AG04449 (cell line): ENCODE measurements at regions not wholly inside any gene's neighbourhood (a gene's known extent, or its start where the extent isn't known, plus 50 kb on each side); places are given as distances from the start of the nearest gene placed in this dataset.

Experiments used
- CTCF ChIA-PET: fragments of 350-600 bp; formaldehyde crosslinking; extraction: SDS; loops from one replicate; lab custom pipeline; 2021; ENCODE audit warnings: antibody characterized with exemption; lab: Yijun Ruan, JAX
- POLR2A ChIA-PET: fragments of 400-600, 350-600 bp; formaldehyde crosslinking; extraction: SDS; loops from one replicate; lab custom pipeline; 2020; ENCODE audit warnings: antibody characterized with exemption, inconsistent platforms; lab: Yijun Ruan, JAX
- DNase-seq: peaks from one replicate; pipeline ENCODE4 v3.0.0-alpha.2; 2010; ENCODE audit warnings: low read depth, low spot score
- H3K4me3 ChIP-seq: 2 replicates; pipeline ENCODE4 v1.5.1; 2011; ENCODE audit warnings: low read depth, mild to moderate bottlenecking, control low read depth, low read length
- TF ChIP-seq, protein P1 (sequence below): IDR thresholded peaks from one replicate; pipeline ENCODE4 v1.5.1; 2011; ENCODE audit warnings: mild to moderate bottlenecking, moderate library complexity, low read length, control low read depth, inconsistent platforms; ENCODE audit not compliant: insufficient read depth; ENCODE audit errors: missing control alignments

DNA sequence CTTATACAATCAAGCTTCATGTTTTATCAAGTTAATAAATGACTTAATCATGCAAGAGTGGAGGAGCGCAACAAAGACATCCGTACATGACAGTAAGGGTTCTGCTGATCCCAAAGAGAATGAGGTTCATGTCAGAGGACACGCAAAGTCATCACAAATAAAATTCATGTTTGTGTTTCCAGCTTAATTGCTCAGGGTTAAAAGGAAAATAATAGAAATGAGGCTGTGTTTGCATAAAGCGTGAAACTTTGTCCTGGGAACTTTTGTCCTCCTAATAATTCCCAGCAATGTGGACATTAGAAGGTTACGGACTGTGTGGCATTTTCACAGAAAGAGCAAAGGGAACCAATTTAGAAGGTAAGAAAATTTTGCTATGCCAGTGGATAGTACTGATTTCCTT lies 237.3 kb downstream of the INHBA start:
- no peak overlapping the region for H3K4me3 ChIP-seq
- POLR2A ChIA-PET: no interaction called here
- CTCF ChIA-PET: no interaction called here
- TF ChIP-seq, protein P1, sequence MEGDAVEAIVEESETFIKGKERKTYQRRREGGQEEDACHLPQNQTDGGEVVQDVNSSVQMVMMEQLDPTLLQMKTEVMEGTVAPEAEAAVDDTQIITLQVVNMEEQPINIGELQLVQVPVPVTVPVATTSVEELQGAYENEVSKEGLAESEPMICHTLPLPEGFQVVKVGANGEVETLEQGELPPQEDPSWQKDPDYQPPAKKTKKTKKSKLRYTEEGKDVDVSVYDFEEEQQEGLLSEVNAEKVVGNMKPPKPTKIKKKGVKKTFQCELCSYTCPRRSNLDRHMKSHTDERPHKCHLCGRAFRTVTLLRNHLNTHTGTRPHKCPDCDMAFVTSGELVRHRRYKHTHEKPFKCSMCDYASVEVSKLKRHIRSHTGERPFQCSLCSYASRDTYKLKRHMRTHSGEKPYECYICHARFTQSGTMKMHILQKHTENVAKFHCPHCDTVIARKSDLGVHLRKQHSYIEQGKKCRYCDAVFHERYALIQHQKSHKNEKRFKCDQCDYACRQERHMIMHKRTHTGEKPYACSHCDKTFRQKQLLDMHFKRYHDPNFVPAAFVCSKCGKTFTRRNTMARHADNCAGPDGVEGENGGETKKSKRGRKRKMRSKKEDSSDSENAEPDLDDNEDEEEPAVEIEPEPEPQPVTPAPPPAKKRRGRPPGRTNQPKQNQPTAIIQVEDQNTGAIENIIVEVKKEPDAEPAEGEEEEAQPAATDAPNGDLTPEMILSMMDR: no peak
- DNase-seq: no peak

DNA sequence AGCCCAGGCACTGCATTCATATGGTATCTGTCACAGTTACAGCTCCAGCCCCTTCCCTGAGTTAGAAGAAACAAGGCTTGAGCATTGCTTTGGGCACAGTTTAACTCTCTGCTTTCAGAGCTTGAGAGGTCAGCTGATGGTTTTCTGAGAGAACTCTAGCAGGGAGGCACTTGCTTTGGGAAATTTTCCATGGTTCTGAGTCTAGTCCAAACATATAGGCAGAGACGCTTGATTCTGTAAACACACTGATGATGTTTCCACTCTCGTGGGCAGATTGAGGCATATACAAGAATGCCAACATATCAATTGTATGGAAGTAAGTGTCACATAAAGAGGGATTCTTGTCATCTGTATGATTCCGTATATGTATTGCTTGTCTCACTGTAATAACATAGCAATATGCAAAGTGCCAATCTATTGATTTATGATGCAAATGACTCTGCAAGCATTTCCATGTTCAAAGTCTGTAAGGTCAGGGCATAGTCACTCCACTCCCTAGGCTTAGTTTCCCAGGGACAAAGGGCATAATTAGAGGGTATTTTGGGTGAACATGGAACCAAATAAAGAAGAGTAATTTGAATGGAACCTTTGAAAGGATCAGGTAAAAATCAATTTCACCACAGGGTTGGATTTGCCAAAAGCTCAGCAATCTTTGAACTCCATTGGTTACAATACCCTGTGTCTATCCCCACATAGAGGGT lies 239.0 kb downstream of the INHBA start:
- TF ChIP-seq, protein P1: no peak
- CTCF ChIA-PET: no interaction called here
- DNase-seq: no peak
- POLR2A ChIA-PET: no interaction called here
- no peak overlapping the region for H3K4me3 ChIP-seq

DNA sequence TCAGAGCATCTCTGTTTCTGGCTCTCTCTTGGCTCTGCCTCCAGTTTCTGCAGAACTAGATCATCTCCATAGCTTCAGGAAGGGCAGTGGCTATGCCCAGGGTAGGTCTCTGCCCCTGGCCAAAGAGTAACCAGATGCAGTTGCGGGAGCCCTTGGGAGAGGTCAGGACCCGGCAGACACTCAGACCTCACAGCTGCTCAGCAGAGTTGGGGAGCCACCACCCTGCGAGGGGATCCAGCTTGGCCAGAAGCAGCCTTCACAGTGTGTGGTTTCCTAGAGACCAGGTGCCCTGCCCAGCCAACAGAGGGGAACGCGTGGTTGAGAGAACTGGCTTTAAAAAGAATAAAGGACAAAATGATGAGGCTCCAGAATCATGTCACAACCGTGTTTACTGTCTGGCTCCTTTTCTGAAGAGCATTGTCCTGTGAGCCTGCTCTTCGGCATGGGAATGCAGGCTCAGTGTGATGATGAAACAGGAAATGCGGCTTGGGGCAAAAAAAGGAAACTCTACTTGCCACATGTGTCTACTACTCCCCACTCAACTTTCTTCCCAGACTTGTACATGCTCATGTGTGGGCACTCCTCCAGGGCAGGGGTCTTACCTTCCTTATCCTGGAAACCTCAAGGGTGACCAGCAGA lies 243.1 kb downstream of the INHBA start:
- ChIA-PET CTCF (no interaction called here), POLR2A (no interaction called here)
- H3K4me3 ChIP-seq: no peak overlapping the region
- DNase-seq: no peak
- TF ChIP-seq, protein P1: no peak

DNA sequence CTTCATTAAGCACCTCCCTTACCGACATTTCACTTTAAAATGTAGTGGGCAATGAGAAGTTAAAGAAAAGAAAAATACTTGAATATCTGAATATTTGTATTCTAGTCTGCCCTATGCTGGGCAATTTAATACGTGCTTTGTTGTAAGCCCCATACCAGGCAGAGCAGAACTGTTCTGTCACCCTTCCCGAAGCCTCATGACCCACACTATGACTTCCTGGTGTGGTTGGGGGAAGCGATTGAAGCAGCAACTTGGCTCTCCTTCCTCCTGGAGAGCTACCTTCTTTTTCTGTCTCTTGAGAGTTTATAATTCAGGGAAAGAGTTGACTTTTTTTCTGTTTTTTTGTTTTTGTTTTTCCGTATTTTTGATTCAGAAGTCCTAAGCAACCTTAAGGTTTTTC lies 243.7 kb downstream of the INHBA start:
- no peak for DNase-seq
- no peak overlapping the region for H3K4me3 ChIP-seq
- ChIA-PET CTCF (no interaction called here), POLR2A (no interaction called here)
- TF ChIP-seq, protein P1: no peak

DNA sequence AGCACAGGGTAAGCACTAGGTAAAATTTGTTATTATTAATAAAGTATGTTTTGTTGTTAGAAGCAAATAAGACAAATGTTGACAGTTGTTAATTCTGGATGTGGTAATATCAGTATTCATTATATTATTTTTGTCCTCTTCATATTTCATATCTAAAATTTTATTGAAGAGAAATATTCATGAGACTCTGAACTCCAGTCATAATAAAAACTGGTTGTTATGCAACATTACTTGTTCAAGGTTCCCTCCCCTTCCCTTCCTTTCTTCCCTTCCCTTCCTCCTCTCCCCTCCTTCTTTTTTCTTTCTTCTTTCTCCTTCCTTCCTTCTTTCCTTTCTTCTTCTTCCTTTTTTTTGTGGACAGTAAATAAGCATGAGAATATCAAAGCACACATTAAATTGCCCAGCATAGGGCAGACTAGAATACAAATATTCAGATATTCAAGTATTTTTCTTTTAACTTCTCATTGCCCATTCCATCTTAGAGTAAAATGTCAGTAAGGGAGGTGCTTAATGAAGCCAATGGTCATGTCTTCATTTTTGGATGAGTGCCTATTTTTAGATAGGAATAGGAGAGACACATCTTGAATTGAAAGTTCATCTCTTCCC lies 245.0 kb downstream of the INHBA start:
- TF ChIP-seq, protein P1: no peak
- ChIA-PET POLR2A (no interaction called here), CTCF (no interaction called here)
- H3K4me3 ChIP-seq: no peak overlapping the region
- no peak for DNase-seq

DNA sequence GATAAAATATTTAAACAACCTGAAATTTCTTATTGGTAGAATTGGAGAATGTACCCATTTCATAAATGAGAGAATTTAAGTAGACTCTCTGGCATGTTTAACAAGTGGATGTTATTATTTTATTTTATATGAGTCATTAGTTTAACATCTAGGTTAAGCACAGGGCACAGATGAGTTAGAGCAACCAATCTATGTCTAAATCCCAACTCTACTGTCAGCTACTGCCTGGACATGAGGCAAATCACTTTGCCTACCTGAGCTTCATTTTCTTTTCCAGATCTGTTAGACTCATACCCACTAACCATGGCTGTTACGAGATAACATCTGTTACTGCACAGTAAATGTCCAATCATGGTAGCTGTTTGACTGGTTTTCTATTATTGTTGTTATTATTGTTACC lies 251.1 kb downstream of the INHBA start:
- H3K4me3 ChIP-seq: no peak overlapping the region
- ChIA-PET CTCF (no interaction called here), POLR2A (no interaction called here)
- DNase-seq: no peak
- TF ChIP-seq, protein P1: no peak
